HepG2 (cell line): ENCODE measurements at regions not wholly inside any gene's neighbourhood (a gene's known extent, or its start where the extent isn't known, plus 50 kb on each side); places are given as distances from the start of the nearest gene placed in this dataset.

Source experiments
- ATAC-seq: fragments of 200-7000 bp; cut with Tn5 transposase; 3 replicates; pipeline ENCODE4 v1.9.1; 2020; ENCODE audit warnings: mild to moderate bottlenecking, moderate library complexity
- BruUV-seq: library from RNA; stranded (reverse); fragments of 400-500 nt; replicated peaks from 2 replicates; lab custom pipeline; 2021; lab: Mats Ljungman, UMichigan
- CTCF ChIA-PET: fragments of 300-600 bp; formaldehyde crosslinking; extraction: SDS; loops from one replicate; lab custom pipeline; 2021; ENCODE audit warnings: low total read pairs, inconsistent platforms, low intra/inter-chr PET ratio; lab: Yijun Ruan, JAX
- POLR2A ChIA-PET: fragments of 350-600 bp; sonication (Branson Sonifier 250); formaldehyde crosslinking; loops from one replicate; lab custom pipeline; 2020; ENCODE audit warnings: antibody characterized with exemption, inconsistent platforms; lab: Yijun Ruan, JAX
- DNase-seq: peaks from one replicate; pipeline ENCODE4 v3.0.0-alpha.2; 2015; ENCODE audit warnings: low spot score
- FAIRE-seq: peaks from 3 replicates; lab custom pipeline; 2011; peaks lifted over from hg19 to GRCh38; lab: Jason Lieb, UNC
- H2AFZ ChIP-seq: one replicate; pipeline ENCODE4 v1.6.1; 2011; ENCODE audit warnings: low read length, inconsistent platforms
- H3K27ac ChIP-seq: fragments of 300-600 bp; 3 replicates; pipeline ENCODE4 v1.8.0; 2011; ENCODE audit warnings: mixed run types, mild to moderate bottlenecking, mixed read lengths, low read length, inconsistent platforms; ENCODE audit not compliant: insufficient read depth; ENCODE audit errors: extremely low read length
- H3K27me3 ChIP-seq, 2 experiments: fragments of 200-600 bp in 1 of 2; 2 replicates in 1 of 2; 3 replicates in 1 of 2; pipeline versions ENCODE4 v1.6.0 to v1.8.0; 2011; ENCODE audit warnings: low read length in 2 of 2, mild to moderate bottlenecking in 2 of 2, moderate library complexity in 2 of 2, inconsistent platforms in 1 of 2; ENCODE audit not compliant: insufficient read depth in 2 of 2, control insufficient read depth in 1 of 2
- H3K36me3 ChIP-seq, 2 experiments: fragments of 200-600 bp in 1 of 2; replicated peaks in 1 of 2; 2 replicates in 1 of 2; 3 replicates in 1 of 2; pipeline versions ENCODE4 v1.5.1 to v1.8.0; 2011; ENCODE audit warnings: low read length in 2 of 2, inconsistent platforms in 1 of 2; ENCODE audit not compliant: insufficient read depth in 2 of 2, control insufficient read depth in 1 of 2
- H3K4me1 ChIP-seq: 2 replicates; pipeline ENCODE4 v1.5.1; 2012; ENCODE audit warnings: low read length, inconsistent platforms; ENCODE audit not compliant: insufficient read depth
- H3K4me2 ChIP-seq: 2 replicates; pipeline ENCODE4 v1.6.0; 2011; ENCODE audit warnings: low read depth, low read length, inconsistent platforms
- H3K4me3 ChIP-seq, 3 experiments: fragments of 200-600 bp in 1 of 3; sonication (generic), shearing (Covaris generic) in 1 of 3; replicated peaks in 1 of 3; 2 replicates each; pipeline ENCODE4 v1.5.1; 2011 to 2016; ENCODE audit warnings: low read length in 3 of 3, inconsistent platforms in 2 of 3, low read depth in 2 of 3, mild to moderate bottlenecking in 2 of 3, control low read depth in 1 of 3, mixed read lengths in 1 of 3; ENCODE audit not compliant: insufficient read depth in 1 of 3
- H3K79me2 ChIP-seq: one replicate; pipeline ENCODE4 v1.6.1; 2011; ENCODE audit warnings: low read length, inconsistent platforms; ENCODE audit not compliant: insufficient read depth
- H3K9ac ChIP-seq: 2 replicates; pipeline ENCODE4 v1.6.0; 2011; ENCODE audit warnings: mild to moderate bottlenecking, low read depth, low read length, inconsistent platforms; ENCODE audit not compliant: insufficient read depth
- H3K9me3 ChIP-seq: 2 replicates; pipeline ENCODE4 v1.5.1; 2012; ENCODE audit warnings: mild to moderate bottlenecking, low read length
- H4K20me1 ChIP-seq: 2 replicates; pipeline ENCODE4 v1.6.0; 2011; ENCODE audit warnings: inconsistent platforms, mild to moderate bottlenecking, low read length, moderate library complexity; ENCODE audit not compliant: insufficient read depth
- FOXK1 ChIP-seq: sonication (generic); formaldehyde crosslinking; IDR thresholded peaks from 2 replicates; pipeline ENCODE4 v1.4.0; 2020; ENCODE audit warnings: low read depth, missing genetic modification reagents, borderline replicate concordance
- NRL ChIP-seq: sonication (generic); formaldehyde crosslinking; IDR thresholded peaks from 2 replicates; pipeline ENCODE4 v1.5.0; 2020; ENCODE audit warnings: missing genetic modification reagents, mild to moderate bottlenecking, moderate library complexity, borderline replicate concordance
- ZHX2 ChIP-seq, 2 experiments: sonication (generic) in 1 of 2; formaldehyde crosslinking in 1 of 2; IDR thresholded peaks; 2 replicates each; pipeline versions ENCODE4 v1.6.1 to v1.9.0; 2014 to 2022; ENCODE audit warnings: antibody characterized with exemption in 1 of 2, borderline replicate concordance in 1 of 2, inconsistent platforms in 1 of 2, low read depth in 1 of 2, missing genetic modification reagents in 1 of 2
- ZNF318 ChIP-seq: sonication (generic); formaldehyde crosslinking; IDR thresholded peaks from 2 replicates; pipeline ENCODE4 v1.4.0; 2020; ENCODE audit warnings: mild to moderate bottlenecking, missing genetic modification reagents
- ZNF569 ChIP-seq: sonication (generic); formaldehyde crosslinking; IDR thresholded peaks from 2 replicates; pipeline ENCODE4 v1.5.0; 2020; ENCODE audit warnings: mild to moderate bottlenecking, missing genetic modification reagents, moderate library complexity, borderline replicate concordance
- ZNF576 ChIP-seq: sonication (generic); formaldehyde crosslinking; IDR thresholded peaks from 2 replicates; pipeline ENCODE4 v1.4.0; 2020; ENCODE audit warnings: mild to moderate bottlenecking, missing genetic modification reagents
- ZNF761 ChIP-seq: sonication (generic); formaldehyde crosslinking; conservative IDR thresholded peaks from 2 replicates; pipeline ENCODE4 v1.4.0; 2020; ENCODE audit warnings: mild to moderate bottlenecking, missing genetic modification reagents
- ZNF773 ChIP-seq: sonication (generic); formaldehyde crosslinking; IDR thresholded peaks from 2 replicates; pipeline ENCODE4 v1.4.0; 2020; ENCODE audit warnings: missing genetic modification reagents, borderline replicate concordance
- WGBS: methylation state at CpG from one replicate; pipeline ENCODE4 v1.1.6; 2017; ENCODE audit warnings: low lambda C conversion rate; 5-methylcytosine and 5-hydroxymethylcytosine counted together
- in situ Hi-C: cut with HindIII; loops from 2 replicates; pipeline ENCODE4 v1.10.0; 2017; ENCODE audit warnings: low pct_unique_long_range_greater_than_20kb; ENCODE audit not compliant: extremely low pct_ligation_motif_present
- intact Hi-C: fragments of 100-400 bp; cut with micrococcal nuclease; formaldehyde crosslinking; loops from one replicate; pipeline ENCODE4 v1.10.0; 2022; ENCODE audit not compliant: unreplicated experiment

- TF ChIP-seq ZNF761 (CRISPR knock-in tag) (no peak), ZNF318 (CRISPR knock-in tag) (no peak), FOXK1 (CRISPR knock-in tag) (no peak)
Observed at GRCh38 chrX:25507801-25508200, 492.0 kb upstream of the ARX start (continued).

- in situ Hi-C loops (no loop called here), intact Hi-C loops (no loop called here)
- BruUV-seq = no TSS peak
- Histone ChIP-seq H3K27me3 (no peaks in the 10 kb centered on the region), H3K9ac (no peak overlapping the region), H3K4me3 (no peak overlapping the region), H4K20me1 (no peaks in the 10 kb centered on the region), H3K27ac (no peak overlapping the region), H3K36me3 (no peaks in the 10 kb centered on the region), H3K79me2 (no peaks in the 10 kb centered on the region), H3K4me1 (peaks cover 7% of the 10 kb centered on the region), H2AFZ (no peak overlapping the region), H3K4me2 (no peak overlapping the region), H3K9me3 (no peaks in the 10 kb centered on the region)
- DNase-seq (no peak), ATAC-seq (no peak), FAIRE-seq (no peak)
- TF ChIP-seq NRL (no peak), ZNF576 (CRISPR knock-in tag) (no peak), ZHX2 (IDR thresholded peaks at IDR 0.05; ENCODE audit: low read depth) (no peak), ZHX2 (CRISPR knock-in tag; IDR thresholded peaks at IDR 0.05; ENCODE audit: borderline replicate concordance) (no peak), ZNF569 (CRISPR knock-in tag) (no peak), ZNF773 (no peak)
- ChIA-PET POLR2A (no interaction called here), CTCF (no interaction called here)
- 0% methylated on average over 2 of the region's 2 CpGs for WGBS
Observed at GRCh38 chrX:25519258-25519657, 503.5 kb upstream of the ARX start.
